Choroid plexus epithelial cell (primary cell): ENCODE measurements at regions not wholly inside any gene's neighbourhood (a gene's known extent, or its start where the extent isn't known, plus 50 kb on each side); places are given as distances from the start of the nearest gene placed in this dataset.
A peak's percentile ranks its signal among the peaks of the same experiment; 100 is the strongest.

Experiments used
- DNase-seq: peaks from one replicate; pipeline ENCODE4 v3.0.0-alpha.2; 2010; ENCODE audit warnings: low read depth
- H3K4me3 ChIP-seq: 2 replicates; pipeline ENCODE4 v1.5.1; 2011; ENCODE audit warnings: low read depth, mild to moderate bottlenecking, control low read depth, low read length, moderate library complexity
- TF ChIP-seq, protein P1 (sequence below): conservative IDR thresholded peaks from 2 replicates; pipeline ENCODE4 v1.5.1; 2011; ENCODE audit warnings: low read depth, mild to moderate bottlenecking, control low read depth, inconsistent platforms, low read length, moderate library complexity

DNA sequence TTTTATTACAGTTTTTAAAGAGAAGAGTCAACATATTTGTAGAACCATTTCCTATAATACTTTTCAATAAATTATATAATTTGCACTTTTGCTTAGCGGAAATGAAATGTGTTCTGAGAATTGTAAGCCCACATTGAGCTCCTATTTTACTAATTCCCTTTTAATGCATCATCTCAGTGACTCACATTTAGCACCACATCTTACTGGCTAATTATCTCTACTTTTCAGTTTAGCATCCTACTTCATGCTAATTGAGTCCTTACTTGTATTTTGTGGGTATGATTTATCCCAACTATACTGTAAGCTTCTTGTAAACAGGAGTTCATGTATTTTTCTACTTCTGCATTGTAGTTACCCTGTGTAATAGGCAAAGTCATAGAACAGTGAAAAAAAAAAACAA is 67.5 kb downstream of the TMX1 start:
- TF ChIP-seq, protein P1, sequence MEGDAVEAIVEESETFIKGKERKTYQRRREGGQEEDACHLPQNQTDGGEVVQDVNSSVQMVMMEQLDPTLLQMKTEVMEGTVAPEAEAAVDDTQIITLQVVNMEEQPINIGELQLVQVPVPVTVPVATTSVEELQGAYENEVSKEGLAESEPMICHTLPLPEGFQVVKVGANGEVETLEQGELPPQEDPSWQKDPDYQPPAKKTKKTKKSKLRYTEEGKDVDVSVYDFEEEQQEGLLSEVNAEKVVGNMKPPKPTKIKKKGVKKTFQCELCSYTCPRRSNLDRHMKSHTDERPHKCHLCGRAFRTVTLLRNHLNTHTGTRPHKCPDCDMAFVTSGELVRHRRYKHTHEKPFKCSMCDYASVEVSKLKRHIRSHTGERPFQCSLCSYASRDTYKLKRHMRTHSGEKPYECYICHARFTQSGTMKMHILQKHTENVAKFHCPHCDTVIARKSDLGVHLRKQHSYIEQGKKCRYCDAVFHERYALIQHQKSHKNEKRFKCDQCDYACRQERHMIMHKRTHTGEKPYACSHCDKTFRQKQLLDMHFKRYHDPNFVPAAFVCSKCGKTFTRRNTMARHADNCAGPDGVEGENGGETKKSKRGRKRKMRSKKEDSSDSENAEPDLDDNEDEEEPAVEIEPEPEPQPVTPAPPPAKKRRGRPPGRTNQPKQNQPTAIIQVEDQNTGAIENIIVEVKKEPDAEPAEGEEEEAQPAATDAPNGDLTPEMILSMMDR, result no peak
- H3K4me3 ChIP-seq, result no peak overlapping the region

DNA sequence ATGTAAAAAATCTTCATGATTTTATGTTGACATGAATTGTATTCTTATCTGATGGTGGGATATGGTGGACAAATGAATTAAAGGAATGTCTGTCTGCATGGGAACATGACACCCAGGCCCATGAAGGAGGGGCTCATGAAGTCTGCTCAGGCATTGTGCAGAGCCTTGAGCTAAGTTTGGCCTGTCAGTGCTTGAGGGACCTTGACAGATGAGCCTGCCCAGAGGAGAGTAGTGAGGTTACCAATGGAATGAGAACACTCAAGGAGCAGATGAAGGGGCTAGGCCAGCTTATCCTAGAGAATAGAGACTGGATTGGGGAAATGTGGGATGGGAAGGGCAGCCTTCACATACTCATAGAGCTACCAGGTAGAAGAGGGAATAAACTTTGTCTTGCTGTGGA is 68.8 kb downstream of the TMX1 start:
- DNase-seq, result no peak
- TF ChIP-seq, protein P1, result no peak
- H3K4me3 ChIP-seq, result no peak overlapping the region

More for the DNA sequence above, 67.5 kb downstream of the TMX1 start:
- DNase-seq, result no peak

DNA sequence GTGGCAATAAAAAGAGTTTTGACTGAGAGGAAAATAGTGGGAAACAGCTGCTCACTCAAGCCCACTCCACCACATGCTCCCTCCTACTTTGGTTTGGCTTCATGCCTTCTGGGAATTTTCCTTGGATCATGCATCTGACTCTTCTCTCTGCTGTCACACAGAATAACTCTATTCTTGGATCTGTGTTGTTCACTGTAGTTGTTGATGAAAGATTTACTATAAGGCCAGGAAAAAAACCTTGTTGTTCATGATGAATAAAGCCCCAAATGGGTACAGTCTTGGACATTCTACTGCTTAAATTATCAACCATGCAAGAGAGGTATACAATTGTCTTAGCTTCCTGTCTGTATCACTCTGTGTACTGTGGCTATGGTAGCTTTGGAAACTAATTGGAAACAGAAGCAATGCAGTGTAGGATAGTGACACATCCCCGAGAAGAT is 70.5 kb downstream of the TMX1 start:
- TF ChIP-seq, protein P1, result no peak
- H3K4me3 ChIP-seq, result no peak overlapping the region
- peak; percentile 24 for DNase-seq

DNA sequence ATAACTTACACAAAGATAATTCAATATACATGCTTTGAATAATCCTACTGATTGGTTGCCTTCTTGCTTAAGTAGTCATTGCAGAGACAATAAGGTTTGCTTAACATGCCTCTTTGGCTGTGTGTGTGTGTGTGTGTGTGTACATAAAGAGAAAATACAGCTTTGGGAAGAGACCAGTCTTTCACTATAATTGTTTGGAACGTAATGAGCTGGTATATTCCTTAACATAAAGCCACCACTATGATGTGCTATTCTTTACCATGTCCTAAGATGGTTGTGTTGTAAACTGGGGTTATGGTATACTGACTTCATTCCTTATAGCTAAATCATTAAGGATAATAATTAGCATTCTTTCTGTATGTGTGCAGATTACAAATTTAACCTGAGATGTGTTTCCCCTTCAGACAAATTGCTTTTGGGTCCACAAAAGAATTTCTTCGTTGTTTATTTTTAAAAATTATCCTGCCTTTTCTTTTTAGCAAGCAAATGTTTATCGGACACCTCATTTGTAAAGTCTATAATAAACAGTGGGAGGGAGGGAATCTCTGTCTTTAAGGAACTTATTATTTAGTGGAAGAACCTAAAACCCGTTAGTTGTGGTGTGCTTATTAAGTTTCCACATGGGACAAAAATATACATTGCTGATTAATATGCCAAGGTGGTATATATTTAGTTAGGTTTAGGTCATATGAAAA is 74.4 kb downstream of the TMX1 start:
- no peak overlapping the region for H3K4me3 ChIP-seq
- TF ChIP-seq, protein P1, result no peak
- DNase-seq, result no peak

DNA sequence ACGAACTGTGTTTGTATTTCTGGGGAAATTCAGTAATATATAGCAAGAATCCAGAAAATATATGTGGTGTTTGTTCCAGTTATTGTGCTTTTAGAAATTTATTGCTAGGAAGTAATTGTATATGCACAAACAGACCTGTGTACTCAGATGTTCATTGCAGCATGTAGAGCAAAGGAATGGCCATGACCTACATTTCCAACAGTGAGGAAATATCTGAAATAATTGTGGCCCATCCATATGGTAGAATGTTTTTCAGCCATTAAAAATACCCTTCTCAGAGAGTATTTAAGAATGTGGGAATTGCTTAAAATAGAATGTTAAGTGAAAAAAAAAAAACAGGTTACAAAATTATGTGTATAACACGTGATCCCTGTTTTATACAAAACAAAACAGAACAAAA is 77.3 kb downstream of the TMX1 start:
- DNase-seq, result peak; percentile 83
- H3K4me3 ChIP-seq, result no peak overlapping the region
- TF ChIP-seq, protein P1, result no peak

DNA sequence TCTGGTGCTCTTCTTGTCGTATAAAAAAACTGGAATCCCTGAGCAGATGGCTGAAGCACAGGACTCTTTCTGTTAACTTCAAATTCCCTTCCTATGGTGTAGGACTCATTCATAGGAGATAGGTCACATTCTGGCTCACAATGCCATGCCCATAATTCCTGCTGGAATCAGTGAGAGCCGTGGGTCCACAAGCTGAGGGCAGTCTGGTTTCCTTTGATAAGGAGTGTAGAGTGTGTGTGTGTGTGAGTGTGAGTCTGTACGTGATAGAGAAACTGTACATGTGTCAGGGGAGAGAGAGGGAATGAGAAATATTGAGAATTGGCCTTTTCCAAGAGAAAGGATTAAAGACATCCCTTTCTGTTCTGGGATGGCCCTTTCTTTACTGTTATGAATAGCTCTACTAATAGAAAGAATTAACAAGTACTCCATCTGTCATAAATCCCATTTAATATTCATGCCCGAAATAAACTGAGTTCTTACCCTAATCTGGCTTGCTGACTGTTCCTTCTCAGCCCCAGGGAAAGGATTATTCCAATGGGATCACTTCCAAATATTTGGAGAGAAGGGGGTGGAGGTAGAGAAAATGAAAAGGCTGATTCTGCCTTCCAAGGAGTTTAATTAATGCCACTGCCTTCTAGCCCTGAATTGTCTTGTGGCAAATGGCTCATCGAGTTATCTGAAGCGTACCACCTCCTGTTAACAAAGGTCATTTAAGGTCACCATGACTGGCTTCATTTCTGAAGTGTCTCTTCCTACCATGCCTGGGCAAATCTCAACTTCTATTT is 79.0 kb downstream of the TMX1 start:
- TF ChIP-seq, protein P1, result no peak
- no peak overlapping the region for H3K4me3 ChIP-seq
- no peak for DNase-seq

DNA sequence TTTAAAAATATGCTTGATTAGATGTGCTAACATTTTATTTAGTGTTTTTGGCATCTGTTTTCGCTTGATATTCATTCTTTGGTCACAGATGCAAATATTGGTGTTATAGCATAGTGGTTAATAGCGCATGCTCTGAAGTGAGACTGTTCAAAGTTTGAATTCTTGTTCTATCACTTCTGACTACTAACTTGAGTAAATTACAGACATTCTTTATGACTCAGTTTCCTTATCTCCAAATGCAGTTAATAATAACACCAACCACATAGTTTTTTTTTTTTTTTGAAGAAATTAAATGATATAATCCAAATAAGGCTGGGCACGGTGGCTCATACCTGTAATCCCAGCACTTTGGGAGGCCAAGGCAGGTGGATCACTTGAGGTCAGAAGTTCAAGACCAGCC is 81.0 kb downstream of the TMX1 start:
- no peak overlapping the region for H3K4me3 ChIP-seq
- TF ChIP-seq, protein P1, result no peak
- peak; percentile 26 for DNase-seq
